ENCODE measurements at regions not wholly inside any gene's neighbourhood (a gene's known extent, or its start where the extent isn't known, plus 50 kb on each side); places are given as distances from the start of the nearest gene placed in this dataset.

DNA sequence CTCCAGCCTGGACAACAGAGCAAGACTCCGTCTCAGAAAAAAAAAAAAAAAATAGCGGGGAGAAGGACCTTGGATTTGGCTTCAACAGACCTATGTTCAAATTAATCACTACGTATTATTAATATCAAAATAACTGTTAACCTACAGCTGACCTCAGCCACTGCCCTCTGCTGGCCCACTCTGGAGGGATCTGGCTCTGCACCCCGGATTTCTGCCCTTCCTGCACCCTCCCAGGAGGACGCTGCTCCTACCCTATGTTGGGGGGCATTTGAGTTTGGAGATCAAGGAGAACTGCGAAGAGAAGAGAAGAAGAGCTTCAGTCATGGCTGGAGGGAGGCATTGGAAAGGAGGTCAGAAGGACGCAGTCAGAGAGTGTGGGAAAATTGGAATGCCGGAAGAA lies 96.7 kb downstream of the PSMG1 start:
- no peak overlapping the region for H3K27ac ChIP-seq
- H3K9me3 ChIP-seq = no peaks in the 10 kb centered on the region
- H3K4me3 ChIP-seq = no peak overlapping the region
- TF ChIP-seq, protein P1, sequence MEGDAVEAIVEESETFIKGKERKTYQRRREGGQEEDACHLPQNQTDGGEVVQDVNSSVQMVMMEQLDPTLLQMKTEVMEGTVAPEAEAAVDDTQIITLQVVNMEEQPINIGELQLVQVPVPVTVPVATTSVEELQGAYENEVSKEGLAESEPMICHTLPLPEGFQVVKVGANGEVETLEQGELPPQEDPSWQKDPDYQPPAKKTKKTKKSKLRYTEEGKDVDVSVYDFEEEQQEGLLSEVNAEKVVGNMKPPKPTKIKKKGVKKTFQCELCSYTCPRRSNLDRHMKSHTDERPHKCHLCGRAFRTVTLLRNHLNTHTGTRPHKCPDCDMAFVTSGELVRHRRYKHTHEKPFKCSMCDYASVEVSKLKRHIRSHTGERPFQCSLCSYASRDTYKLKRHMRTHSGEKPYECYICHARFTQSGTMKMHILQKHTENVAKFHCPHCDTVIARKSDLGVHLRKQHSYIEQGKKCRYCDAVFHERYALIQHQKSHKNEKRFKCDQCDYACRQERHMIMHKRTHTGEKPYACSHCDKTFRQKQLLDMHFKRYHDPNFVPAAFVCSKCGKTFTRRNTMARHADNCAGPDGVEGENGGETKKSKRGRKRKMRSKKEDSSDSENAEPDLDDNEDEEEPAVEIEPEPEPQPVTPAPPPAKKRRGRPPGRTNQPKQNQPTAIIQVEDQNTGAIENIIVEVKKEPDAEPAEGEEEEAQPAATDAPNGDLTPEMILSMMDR (IDR thresholded peaks at IDR 0.05) = no peak
- TF ChIP-seq POLR2A (IDR thresholded peaks at IDR 0.05) = no peak
- H3K27me3 ChIP-seq = no peaks in the 10 kb centered on the region
- no peaks in the 10 kb centered on the region for H3K4me1 ChIP-seq
- no peaks in the 10 kb centered on the region for H3K36me3 ChIP-seq
- no peak for DNase-seq
- intact Hi-C loops (cut with DNase I; ENCODE audit: low total_unique reads) = no loop called here

DNA sequence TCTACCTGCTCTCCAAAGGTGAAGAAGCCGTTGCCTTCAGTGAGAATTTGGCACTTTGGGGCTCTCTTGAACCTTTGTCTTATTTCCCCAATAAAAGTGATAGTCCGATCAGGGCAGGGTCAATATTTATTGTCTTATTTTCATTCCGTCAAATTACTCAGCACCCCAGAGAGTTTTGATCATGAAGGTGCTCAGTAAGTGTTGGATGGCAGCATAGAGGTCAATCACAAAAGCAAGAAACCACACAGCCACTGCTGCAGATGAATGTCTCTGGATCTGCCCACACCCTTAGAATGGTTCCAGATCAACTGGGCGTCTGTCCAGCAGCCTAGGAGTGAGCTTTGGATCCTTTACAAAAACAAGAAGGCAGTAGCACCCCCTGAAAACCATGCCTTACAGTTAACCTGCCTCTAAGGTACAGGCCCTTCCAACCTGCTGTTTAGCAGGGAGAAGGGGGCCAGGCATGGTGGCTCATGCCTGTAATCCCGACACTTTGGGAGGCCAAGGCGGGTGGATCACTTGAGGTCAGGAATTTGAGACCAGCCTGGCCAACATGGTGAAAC lies 97.3 kb downstream of the PSMG1 start:
- no peaks in the 10 kb centered on the region for H3K4me1 ChIP-seq
- TF ChIP-seq POLR2A (IDR thresholded peaks at IDR 0.05) = no peak
- TF ChIP-seq, protein P1 (IDR thresholded peaks at IDR 0.05) = no peak
- no peaks in the 10 kb centered on the region for H3K27me3 ChIP-seq
- H3K4me3 ChIP-seq = no peak overlapping the region
- no peaks in the 10 kb centered on the region for H3K36me3 ChIP-seq
- no peak for DNase-seq
- no peak overlapping the region for H3K27ac ChIP-seq
- intact Hi-C loops (cut with DNase I; ENCODE audit: low total_unique reads) = no loop called here
- no peaks in the 10 kb centered on the region for H3K9me3 ChIP-seq

DNA sequence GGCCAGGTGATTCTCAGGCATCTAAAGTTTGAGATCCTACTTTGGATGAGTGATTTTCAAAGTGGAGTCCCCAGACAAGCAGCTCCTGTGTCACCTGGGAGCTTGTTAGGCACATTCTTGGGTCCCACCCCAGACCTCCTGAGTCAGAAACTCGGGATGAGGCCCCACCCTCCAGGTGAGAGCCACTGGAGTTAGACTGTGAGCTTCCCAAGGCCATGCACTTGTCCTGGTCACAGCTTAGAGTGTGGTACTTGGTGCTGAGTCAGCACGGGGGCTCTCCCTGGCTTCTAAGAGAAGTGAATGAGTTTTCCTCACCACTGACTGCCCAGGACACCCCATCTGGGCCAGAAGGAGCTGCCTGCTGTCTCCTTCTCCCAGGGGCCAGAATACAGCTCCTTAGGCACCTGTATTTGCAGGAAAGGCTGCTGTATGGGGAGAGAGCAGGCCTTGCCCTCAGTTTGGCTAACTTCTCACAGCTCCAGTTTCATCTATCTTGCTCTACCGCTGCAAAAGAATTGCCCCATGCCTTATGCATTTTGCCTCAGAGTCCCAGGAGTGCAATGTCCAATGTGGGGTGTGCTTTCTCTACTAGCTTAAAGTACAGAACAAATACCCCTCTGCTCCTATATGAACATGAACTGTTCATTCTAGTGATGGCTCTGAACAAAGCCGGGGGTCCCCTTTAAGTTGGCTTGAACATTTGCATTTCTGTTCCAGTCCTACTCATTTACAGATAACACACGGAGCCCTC lies 98.1 kb downstream of the PSMG1 start:
- DNase-seq = no peak
- Histone ChIP-seq H3K4me1 (no peaks in the 10 kb centered on the region), H3K4me3 (no peak overlapping the region), H3K36me3 (no peaks in the 10 kb centered on the region), H3K9me3 (no peaks in the 10 kb centered on the region), H3K27me3 (no peaks in the 10 kb centered on the region), H3K27ac (no peak overlapping the region)
- intact Hi-C loops (cut with DNase I; ENCODE audit: low total_unique reads) = no loop called here
- TF ChIP-seq POLR2A (IDR thresholded peaks at IDR 0.05) = no peak
- TF ChIP-seq, protein P1 (IDR thresholded peaks at IDR 0.05) = no peak

DNA sequence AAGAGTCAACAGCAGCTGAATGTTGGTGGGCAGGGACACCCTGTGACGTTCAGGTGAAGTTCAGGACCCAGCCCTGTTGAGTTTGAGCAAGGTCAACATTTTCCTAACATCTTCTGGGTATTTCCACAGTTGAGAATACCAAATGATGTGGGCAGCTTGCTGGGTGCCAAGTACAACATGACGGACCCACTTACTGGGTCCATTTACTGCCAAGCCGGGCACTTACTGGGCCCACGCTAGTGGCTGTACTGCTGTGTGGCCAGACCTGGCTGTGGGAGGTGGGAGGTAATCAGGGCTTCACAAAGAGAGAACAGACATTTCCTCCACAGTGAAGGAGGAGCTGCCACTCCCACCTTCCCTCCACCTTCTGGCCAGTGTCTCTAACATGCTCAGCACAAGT lies 99.2 kb downstream of the PSMG1 start:
- Histone ChIP-seq H3K4me1 (no peaks in the 10 kb centered on the region), H3K9me3 (no peaks in the 10 kb centered on the region), H3K4me3 (no peak overlapping the region), H3K27ac (no peak overlapping the region), H3K27me3 (no peaks in the 10 kb centered on the region), H3K36me3 (no peaks in the 10 kb centered on the region)
- DNase-seq = no peak
- intact Hi-C loops (cut with DNase I; ENCODE audit: low total_unique reads) = no loop called here
- no peak for TF ChIP-seq POLR2A (IDR thresholded peaks at IDR 0.05)
- TF ChIP-seq, protein P1 (IDR thresholded peaks at IDR 0.05) = no peak

DNA sequence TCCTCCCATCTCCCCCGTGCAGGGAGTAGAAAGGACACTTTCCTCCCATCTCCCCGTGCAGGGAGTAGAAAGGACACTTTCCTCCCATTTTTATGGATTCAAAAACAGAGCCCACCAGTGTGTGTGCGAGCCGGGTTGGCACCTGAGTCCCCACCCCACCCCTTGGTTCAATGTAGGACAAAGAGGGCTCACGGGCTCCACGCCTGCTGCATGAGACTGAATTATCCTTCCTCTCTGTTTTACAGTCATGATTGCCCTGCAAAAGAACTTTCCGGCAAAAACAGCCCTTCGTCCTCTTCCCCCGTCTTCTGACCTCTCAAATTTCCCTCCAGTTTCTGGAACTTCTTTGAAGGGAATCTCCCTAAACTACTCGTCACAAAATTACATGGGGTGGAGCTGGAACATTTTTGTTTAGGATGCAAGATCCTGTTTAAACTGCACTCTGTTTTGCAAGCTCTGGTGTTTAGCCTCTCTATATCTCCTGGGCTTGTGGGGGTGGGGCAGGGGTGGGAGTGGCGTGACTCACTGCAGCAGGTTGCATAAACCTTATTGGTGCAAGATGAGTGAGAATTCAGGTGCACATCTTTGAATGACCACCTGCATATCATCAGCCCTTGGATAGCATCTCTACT lies 99.8 kb downstream of the PSMG1 start:
- no peak overlapping the region for H3K27ac ChIP-seq
- no peaks in the 10 kb centered on the region for H3K27me3 ChIP-seq
- H3K36me3 ChIP-seq = no peaks in the 10 kb centered on the region
- TF ChIP-seq POLR2A (IDR thresholded peaks at IDR 0.05) = no peak
- TF ChIP-seq, protein P1 (IDR thresholded peaks at IDR 0.05) = no peak
- no peak overlapping the region for H3K4me3 ChIP-seq
- DNase-seq = peak in 1 of 2 donors; percentile 34
- intact Hi-C loops (cut with DNase I; ENCODE audit: low total_unique reads) = no loop called here
- H3K4me1 ChIP-seq = no peaks in the 10 kb centered on the region
- no peaks in the 10 kb centered on the region for H3K9me3 ChIP-seq
